ENCODE measurements at regions not wholly inside any gene's neighbourhood (a gene's known extent, or its start where the extent isn't known, plus 50 kb on each side); places are given as distances from the start of the nearest gene placed in this dataset.

GRCh38 chr14:83347874-83348273 is 1814.2 kb upstream of the SEL1L start:
- Histone ChIP-seq H3K27ac (replicated peaks) (no peak overlapping the region), H3K4me3 (replicated peaks; ENCODE audit: insufficient read depth, low read length) (no peak overlapping the region), H3K27me3 (ENCODE audit: insufficient read depth, poor library complexity, severe bottlenecking) (no peaks in the 10 kb centered on the region)
- TF ChIP-seq GABPA (IDR thresholded peaks at IDR 0.05; ENCODE audit: low read depth) (no peak), CTCF (IDR thresholded peaks at IDR 0.05; ENCODE audit: insufficient read depth, low read length) (no peak), SPI1 (IDR thresholded peaks at IDR 0.05; ENCODE audit: borderline replicate concordance, low read depth) (no peak), POLR2AphosphoS5 (IDR thresholded peaks at IDR 0.05; ENCODE audit: low read depth) (no peak)
- TF ChIP-seq, protein P1, sequence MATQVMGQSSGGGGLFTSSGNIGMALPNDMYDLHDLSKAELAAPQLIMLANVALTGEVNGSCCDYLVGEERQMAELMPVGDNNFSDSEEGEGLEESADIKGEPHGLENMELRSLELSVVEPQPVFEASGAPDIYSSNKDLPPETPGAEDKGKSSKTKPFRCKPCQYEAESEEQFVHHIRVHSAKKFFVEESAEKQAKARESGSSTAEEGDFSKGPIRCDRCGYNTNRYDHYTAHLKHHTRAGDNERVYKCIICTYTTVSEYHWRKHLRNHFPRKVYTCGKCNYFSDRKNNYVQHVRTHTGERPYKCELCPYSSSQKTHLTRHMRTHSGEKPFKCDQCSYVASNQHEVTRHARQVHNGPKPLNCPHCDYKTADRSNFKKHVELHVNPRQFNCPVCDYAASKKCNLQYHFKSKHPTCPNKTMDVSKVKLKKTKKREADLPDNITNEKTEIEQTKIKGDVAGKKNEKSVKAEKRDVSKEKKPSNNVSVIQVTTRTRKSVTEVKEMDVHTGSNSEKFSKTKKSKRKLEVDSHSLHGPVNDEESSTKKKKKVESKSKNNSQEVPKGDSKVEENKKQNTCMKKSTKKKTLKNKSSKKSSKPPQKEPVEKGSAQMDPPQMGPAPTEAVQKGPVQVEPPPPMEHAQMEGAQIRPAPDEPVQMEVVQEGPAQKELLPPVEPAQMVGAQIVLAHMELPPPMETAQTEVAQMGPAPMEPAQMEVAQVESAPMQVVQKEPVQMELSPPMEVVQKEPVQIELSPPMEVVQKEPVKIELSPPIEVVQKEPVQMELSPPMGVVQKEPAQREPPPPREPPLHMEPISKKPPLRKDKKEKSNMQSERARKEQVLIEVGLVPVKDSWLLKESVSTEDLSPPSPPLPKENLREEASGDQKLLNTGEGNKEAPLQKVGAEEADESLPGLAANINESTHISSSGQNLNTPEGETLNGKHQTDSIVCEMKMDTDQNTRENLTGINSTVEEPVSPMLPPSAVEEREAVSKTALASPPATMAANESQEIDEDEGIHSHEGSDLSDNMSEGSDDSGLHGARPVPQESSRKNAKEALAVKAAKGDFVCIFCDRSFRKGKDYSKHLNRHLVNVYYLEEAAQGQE (IDR thresholded peaks at IDR 0.05; ENCODE audit: insufficient replicate concordance, low read depth) = no peak
- DNase-seq (ENCODE audit: low read depth in 1 of 2, low spot score in 1 of 2) = no peak

GRCh38 chr14:83355609-83356008 is 1822.0 kb upstream of the SEL1L start:
- no peak overlapping the region for H3K27ac ChIP-seq (replicated peaks)

GRCh38 chr14:83356080-83356479 is 1822.4 kb upstream of the SEL1L start:
- no peak for TF ChIP-seq SPI1 (IDR thresholded peaks at IDR 0.05; ENCODE audit: borderline replicate concordance, low read depth)
- TF ChIP-seq GABPA (IDR thresholded peaks at IDR 0.05; ENCODE audit: low read depth) = no peak
- TF ChIP-seq, protein P1 (IDR thresholded peaks at IDR 0.05; ENCODE audit: insufficient replicate concordance, low read depth) = no peak
- no peak for TF ChIP-seq CTCF (IDR thresholded peaks at IDR 0.05; ENCODE audit: insufficient read depth, low read length)
- no peak for TF ChIP-seq POLR2AphosphoS5 (IDR thresholded peaks at IDR 0.05; ENCODE audit: low read depth)
- Histone ChIP-seq H3K4me3 (replicated peaks; ENCODE audit: insufficient read depth, low read length) (no peak overlapping the region), H3K27me3 (ENCODE audit: insufficient read depth, poor library complexity, severe bottlenecking) (no peaks in the 10 kb centered on the region), H3K27ac (replicated peaks) (no peak overlapping the region)
- no peak for DNase-seq (ENCODE audit: low read depth in 1 of 2, low spot score in 1 of 2)

More at GRCh38 chr14:83355609-83356008, 1822.0 kb upstream of the SEL1L start:
- TF ChIP-seq, protein P1 (IDR thresholded peaks at IDR 0.05; ENCODE audit: insufficient replicate concordance, low read depth) = no peak
- TF ChIP-seq GABPA (IDR thresholded peaks at IDR 0.05; ENCODE audit: low read depth) (no peak), CTCF (IDR thresholded peaks at IDR 0.05; ENCODE audit: insufficient read depth, low read length) (no peak), SPI1 (IDR thresholded peaks at IDR 0.05; ENCODE audit: borderline replicate concordance, low read depth) (no peak), POLR2AphosphoS5 (IDR thresholded peaks at IDR 0.05; ENCODE audit: low read depth) (no peak)
- no peak for DNase-seq (ENCODE audit: low read depth in 1 of 2, low spot score in 1 of 2)
- Histone ChIP-seq H3K4me3 (replicated peaks; ENCODE audit: insufficient read depth, low read length) (no peak overlapping the region), H3K27me3 (ENCODE audit: insufficient read depth, poor library complexity, severe bottlenecking) (no peaks in the 10 kb centered on the region)
